Neutrophil (primary cell): ENCODE measurements at regions not wholly inside any gene's neighbourhood (a gene's known extent, or its start where the extent isn't known, plus 50 kb on each side); places are given as distances from the start of the nearest gene placed in this dataset.

Experiments used
- H3K27ac ChIP-seq: fragments of 200-600 bp; sonication (generic); 2 replicates; pipeline ENCODE4 v1.5.1; 2016; ENCODE audit warnings: mild to moderate bottlenecking, moderate library complexity
- H3K27me3 ChIP-seq: fragments of 200-600 bp; sonication (generic); 2 replicates; pipeline ENCODE4 v1.6.0; 2016; ENCODE audit warnings: mild to moderate bottlenecking
- H3K36me3 ChIP-seq: fragments of 200-600 bp; sonication (generic); 2 replicates; pipeline ENCODE4 v1.5.1; 2017
- H3K4me1 ChIP-seq, 2 experiments: fragments of 200-600 bp in 1 of 2; sonication (generic) in 1 of 2; 1 replicate in 1 of 2; 2 replicates in 1 of 2; pipeline versions ENCODE4 v1.5.1 to v1.6.1; 2013 to 2016; ENCODE audit warnings: low read depth in 1 of 2, low read length in 1 of 2, mild to moderate bottlenecking in 1 of 2, moderate library complexity in 1 of 2; ENCODE audit not compliant: control insufficient read depth in 1 of 2, insufficient read depth in 1 of 2
- H3K4me3 ChIP-seq, 2 experiments: fragments of 200-600 bp in 1 of 2; sonication (generic) in 1 of 2; 1 replicate in 1 of 2; 2 replicates in 1 of 2; pipeline ENCODE4 v1.5.1; 2013 to 2016; ENCODE audit warnings: low read depth in 1 of 2, low read length in 1 of 2, mild to moderate bottlenecking in 1 of 2, moderate library complexity in 1 of 2
- H3K9me3 ChIP-seq: fragments of 200-600 bp; sonication (generic); 2 replicates; pipeline ENCODE4 v1.5.1; 2016
- CTCF ChIP-seq: fragments of 200-600 bp; sonication (generic); IDR thresholded peaks from 2 replicates; pipeline ENCODE4 v1.5.1; 2016; ENCODE audit warnings: antibody characterized with exemption

- Histone ChIP-seq H3K4me3 (no peak overlapping the region), H3K27ac (no peak overlapping the region), H3K9me3 (no peaks in the 10 kb centered on the region), H3K27me3 (no peaks in the 10 kb centered on the region), H3K36me3 (no peaks in the 10 kb centered on the region), H3K4me1 (no peaks in the 10 kb centered on the region)
- no peak for TF ChIP-seq CTCF
Observed at GRCh38 chr14:95034788-95035187, 122.5 kb downstream of the DICER1 start.

GRCh38 chr14:95033682-95034632, 123.4 kb downstream of the DICER1 start:
- H3K36me3 ChIP-seq, result no peaks in the 10 kb centered on the region
- H3K9me3 ChIP-seq, result no peaks in the 10 kb centered on the region
- H3K4me1 ChIP-seq, result no peaks in the 10 kb centered on the region
- no peak for TF ChIP-seq CTCF
- no peaks in the 10 kb centered on the region for H3K27me3 ChIP-seq
- no peak overlapping the region for H3K27ac ChIP-seq
- no peak overlapping the region for H3K4me3 ChIP-seq

GRCh38 chr14:95033031-95033430, 124.3 kb downstream of the DICER1 start:
- no peaks in the 10 kb centered on the region for H3K36me3 ChIP-seq
- no peak for TF ChIP-seq CTCF
- H3K9me3 ChIP-seq, result no peaks in the 10 kb centered on the region
- no peaks in the 10 kb centered on the region for H3K4me1 ChIP-seq
- H3K4me3 ChIP-seq, result no peak overlapping the region
- H3K27me3 ChIP-seq, result no peaks in the 10 kb centered on the region
- no peak overlapping the region for H3K27ac ChIP-seq

- H3K9me3 ChIP-seq, result peaks cover under 1% of the 10 kb centered on the region
- no peak for TF ChIP-seq CTCF
- H3K27me3 ChIP-seq, result no peaks in the 10 kb centered on the region
- H3K4me1 ChIP-seq, result no peaks in the 10 kb centered on the region
- H3K27ac ChIP-seq, result no peak overlapping the region
- H3K4me3 ChIP-seq, result no peak overlapping the region
- no peaks in the 10 kb centered on the region for H3K36me3 ChIP-seq
Observed at GRCh38 chr14:95026851-95027463, 130.4 kb downstream of the DICER1 start.

GRCh38 chr14:95025941-95026340, 131.4 kb downstream of the DICER1 start:
- no peak for TF ChIP-seq CTCF
- Histone ChIP-seq H3K36me3 (no peaks in the 10 kb centered on the region), H3K27ac (no peak overlapping the region), H3K4me3 (no peak overlapping the region), H3K4me1 (peaks cover 2 to 7% of the 10 kb centered on the region in 2 experiments), H3K9me3 (peaks cover 3% of the 10 kb centered on the region), H3K27me3 (no peaks in the 10 kb centered on the region)
